NCI-H2107 (cell line): ENCODE measurements at regions not wholly inside any gene's neighbourhood (a gene's known extent, or its start where the extent isn't known, plus 50 kb on each side); places are given as distances from the start of the nearest gene placed in this dataset.

Source experiments
- DNase-seq: peaks from one replicate; lab custom pipeline; 2025; lab: John Stamatoyannopoulos, UW

GRCh38 chr5:110073534-110073933, 383.8 kb downstream of the MAN2A1 start:
- no peak for DNase-seq

- DNase-seq, result no peak
Observed at GRCh38 chr5:110075656-110076055, 385.9 kb downstream of the MAN2A1 start.

DNA sequence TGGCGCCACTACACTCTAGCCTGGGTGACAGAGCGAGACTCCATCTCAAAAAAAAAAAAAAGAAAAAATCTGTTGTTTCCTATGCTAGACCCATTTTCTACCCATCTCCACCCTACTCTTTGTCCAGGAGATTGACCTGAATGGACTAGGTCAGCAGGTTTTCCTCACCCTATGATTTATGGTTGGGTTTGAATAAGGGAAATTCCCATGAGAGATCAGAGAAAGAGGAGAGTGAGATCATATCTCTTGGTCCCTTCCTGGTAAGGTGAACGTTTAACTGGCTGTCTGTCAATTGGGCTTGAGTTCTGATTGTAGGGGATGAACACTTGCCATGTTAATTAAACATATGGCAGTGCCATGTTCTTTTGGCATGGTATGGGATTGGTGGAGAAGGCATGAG, 387.4 kb downstream of the MAN2A1 start:
- no peak for DNase-seq

- DNase-seq, result no peak
Observed at GRCh38 chr5:110082194-110082593, 392.5 kb downstream of the MAN2A1 start.

- DNase-seq, result no peak
Observed at GRCh38 chr5:110082863-110083262, 393.1 kb downstream of the MAN2A1 start.

- no peak for DNase-seq
Observed at GRCh38 chr5:110085826-110086225, 396.1 kb downstream of the MAN2A1 start.

DNA sequence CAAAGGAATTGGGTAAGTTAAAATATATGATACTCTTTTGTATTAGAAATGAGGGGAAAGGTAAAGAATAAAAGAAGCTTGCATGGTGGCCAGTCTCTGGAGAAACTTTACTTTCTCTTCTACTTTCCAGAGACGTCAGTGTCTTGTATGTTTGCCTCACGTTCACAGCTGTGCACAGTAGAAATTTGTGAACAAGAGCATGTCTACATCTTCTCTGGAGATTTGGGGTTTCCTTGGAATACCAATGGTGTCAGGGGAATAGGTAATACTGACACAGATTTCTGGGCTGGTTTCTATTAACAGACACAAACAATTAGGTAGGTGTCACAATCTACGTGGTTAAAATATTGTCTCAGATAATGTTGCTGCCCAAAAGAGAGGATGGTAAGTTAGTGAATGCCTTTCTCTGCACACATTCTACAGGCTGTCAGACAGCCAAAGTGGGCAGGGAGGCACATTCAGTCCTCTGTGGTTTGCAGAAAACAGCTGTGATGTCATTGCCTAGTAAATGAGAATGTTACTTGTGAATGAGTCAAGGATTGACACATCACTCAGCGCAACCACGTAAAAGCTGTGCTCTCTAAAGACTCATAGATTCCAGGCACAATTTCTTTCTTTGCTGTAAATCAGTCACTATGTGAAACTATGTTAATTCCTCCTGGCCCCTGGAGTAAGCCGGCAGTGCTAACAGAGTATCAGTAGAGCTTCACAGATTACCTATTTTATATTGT, 397.1 kb downstream of the MAN2A1 start:
- DNase-seq, result no peak

- no peak for DNase-seq
Observed at GRCh38 chr5:110087829-110088228, 398.1 kb downstream of the MAN2A1 start.

DNA sequence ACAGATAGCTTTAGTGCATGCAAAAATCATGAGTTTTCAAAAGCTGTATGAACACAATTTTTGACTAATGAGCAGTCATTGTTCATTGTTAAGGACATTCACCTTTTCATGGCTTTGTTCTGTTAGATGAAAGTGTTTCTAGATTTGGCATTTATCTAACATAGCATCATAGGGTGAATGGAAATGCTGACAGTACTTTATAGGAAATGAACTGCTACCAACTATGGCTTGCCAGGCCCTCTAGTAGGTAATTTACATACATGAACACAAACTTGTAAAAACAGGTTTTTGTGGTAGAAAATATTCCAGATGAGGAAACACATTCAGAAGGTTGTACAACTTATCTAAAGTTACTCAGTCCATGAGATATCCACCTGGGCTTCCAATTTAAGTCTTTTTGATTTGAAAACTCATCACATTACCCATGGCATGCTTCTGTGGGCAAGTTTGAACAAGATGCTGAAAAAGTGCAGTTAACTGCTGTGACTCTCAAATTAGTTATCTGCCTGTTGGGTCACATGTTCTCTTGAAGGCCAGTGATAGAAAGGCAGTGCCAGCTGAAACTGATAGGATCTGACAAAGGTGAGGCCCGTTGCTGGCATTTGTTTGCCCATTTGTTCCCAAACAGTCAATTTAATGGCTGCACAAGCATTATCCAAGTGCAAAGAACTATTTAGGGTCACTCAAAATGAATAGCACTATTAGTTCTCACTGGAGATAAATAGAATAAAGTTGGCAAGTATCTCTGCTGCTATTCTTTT, 399.1 kb downstream of the MAN2A1 start:
- DNase-seq, result no peak

DNA sequence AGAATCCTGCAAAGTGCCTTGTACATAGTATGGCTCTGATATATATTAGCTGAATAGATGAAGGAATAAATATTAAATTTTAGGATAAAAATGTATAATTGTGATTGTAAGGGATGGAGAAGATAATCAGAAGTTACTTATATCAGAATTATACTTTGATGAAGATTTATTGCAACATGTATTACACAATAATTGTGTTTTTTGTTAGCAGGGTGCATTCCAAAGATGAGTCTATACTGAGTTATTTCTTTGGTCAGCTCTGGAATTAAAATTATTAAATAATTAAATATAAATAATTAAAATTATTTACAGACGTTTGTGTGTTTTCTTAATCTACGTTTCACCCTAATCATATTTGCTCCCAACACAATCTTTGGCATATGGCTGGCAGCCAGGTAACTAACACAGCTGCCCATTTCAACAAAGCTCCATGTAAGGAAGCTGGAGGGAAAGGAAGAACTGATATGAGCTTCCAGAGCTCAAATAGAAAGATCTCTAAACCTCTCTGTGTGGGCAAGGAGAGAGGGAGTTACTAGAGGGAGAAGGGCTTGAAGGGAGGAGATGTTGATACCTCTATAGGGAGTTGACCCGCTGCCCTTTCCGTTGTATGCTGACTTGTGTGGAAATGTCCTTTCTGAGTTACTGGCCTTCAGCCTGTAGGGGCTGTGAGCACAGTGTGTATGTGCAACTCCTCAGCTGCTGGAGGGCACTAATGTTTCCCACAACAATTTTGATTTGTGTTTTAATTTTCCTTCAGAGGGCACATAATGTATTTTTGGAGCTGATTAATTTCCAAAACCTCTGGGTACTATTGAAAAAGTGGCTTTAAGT, 403.4 kb downstream of the MAN2A1 start:
- no peak for DNase-seq

- DNase-seq, result no peak
Observed at GRCh38 chr5:110094109-110094508, 404.4 kb downstream of the MAN2A1 start.

DNA sequence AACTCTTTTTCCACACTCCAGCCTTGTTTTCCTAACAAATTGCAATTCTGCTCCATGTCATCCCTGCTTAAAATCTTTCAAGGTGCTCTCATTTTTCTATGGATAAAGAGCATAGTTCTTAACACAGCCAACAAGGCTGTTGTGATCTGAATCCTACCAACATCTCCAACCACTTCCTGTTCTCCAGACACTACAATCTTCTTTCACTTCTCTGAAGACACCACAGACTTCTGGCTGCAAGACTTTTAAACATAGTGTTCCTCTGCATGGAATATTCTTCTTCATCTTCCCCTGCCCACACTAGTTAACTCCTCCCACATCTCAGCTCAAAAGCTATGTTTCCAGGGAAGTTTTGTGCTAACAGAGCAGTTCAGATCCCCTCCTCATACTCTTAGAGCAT, 404.8 kb downstream of the MAN2A1 start:
- DNase-seq, result no peak

DNA sequence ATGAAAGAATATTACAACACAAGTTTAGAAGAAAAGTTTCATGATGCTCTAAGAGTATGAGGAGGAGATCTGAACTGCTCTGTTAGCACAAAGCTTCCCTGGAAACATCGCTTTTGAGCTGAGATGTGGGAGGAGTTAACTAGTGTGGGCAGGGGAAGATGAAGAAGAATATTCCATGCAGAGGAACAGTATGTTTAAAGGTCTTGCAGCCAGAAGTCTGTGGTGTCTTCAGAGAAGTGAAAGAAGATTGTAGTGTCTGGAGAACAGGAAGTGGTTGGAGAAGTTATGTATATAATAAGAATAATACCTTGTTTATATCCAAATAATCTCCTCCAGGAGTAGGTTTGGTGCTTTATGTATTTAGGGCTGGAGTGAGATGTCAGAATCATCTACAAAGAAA, 406.7 kb downstream of the MAN2A1 start:
- no peak for DNase-seq

DNA sequence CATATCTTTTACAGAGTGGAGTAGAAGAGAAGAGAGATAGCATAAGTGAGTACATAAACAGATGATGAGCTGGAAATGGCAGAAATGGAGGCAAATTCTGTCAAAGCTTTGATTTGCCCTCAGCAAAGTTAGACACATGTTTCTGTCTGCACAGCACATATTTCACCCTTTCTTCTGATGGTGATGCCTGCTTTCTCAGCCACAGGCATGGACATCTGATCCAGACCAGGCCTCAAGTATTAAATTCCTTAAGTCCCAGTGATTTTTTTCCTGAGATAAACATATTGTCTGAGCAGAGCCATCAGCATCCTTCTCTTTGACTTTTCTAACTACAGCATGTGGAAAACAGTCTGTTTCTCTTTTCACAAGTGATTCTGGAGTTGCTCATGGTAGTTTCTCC, 409.8 kb downstream of the MAN2A1 start:
- DNase-seq, result no peak

DNA sequence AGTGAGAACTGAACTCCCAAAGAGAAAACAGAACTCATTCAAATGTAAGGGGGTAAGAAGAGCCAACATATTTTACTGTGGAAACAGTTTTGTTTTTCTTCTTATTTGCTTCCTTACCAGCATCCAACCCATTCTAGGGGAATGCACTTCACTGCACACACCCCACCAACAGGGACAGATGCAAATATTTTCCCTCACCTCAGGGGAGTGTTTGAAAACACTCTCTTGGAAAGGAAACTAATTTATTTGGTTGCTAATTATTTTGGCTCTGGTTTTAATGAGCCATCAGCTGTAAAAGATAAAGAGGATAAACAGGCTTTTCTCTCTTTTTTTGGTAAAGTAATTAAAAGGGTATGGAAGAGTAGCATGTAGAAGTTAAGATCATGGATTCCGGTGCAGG, 413.4 kb downstream of the MAN2A1 start:
- no peak for DNase-seq

DNA sequence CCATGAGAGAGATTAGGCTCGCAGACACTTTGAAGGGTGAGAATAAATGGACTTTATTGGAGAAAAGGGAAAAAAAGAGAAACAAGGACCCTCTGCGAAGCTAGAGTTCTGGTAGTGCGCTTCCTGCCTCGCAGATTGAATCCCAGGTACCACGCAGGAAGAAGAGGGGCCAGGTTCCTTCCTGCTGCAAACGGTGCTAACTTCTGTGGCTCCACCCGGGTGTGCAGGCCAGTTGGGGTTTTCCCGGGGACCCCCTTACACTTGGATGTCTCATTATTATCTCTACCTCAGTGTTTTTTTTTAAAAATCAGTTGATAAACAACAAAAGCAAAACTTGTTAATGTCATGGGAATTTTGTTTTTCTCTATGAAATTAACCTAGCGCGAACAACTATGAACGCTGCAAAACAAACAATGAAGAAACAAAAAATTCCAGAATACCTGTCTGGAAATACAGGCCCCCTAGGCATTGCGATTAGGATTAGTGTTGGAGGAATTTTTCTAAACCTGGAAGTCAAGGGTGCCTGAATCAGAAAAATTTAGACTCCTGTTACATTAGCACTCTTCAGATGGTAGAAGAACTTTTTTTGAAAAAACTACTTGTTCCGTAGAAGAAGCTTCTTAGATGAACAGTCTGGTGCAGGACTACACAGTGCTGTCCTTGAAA, 414.5 kb downstream of the MAN2A1 start:
- DNase-seq, result no peak

GRCh38 chr5:110104726-110105669, 415.3 kb downstream of the MAN2A1 start:
- no peak for DNase-seq

- DNase-seq, result no peak
Observed at GRCh38 chr5:110105692-110106091, 416.0 kb downstream of the MAN2A1 start.

DNA sequence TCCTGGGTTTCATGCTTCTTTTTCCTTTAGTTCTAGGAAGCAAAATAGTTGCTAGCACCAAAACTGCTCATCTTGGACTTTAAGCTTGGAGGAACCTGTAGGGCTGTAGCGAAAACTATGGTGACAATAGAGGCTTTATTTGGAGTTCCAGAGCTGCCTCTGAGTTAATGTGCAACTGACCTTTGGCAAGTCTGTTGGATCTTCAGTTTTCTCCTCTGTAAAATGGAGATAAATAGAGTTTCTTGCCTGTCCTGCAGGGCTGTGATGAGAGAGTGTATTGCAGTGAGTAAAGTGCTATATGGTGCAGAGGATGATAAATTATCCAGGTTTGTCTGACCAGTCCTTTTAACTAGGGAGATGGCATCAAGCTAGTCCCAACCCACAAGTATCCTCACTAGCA, 417.0 kb downstream of the MAN2A1 start:
- DNase-seq, result no peak

- DNase-seq, result no peak
Observed at GRCh38 chr5:110108520-110108919, 418.8 kb downstream of the MAN2A1 start.

DNA sequence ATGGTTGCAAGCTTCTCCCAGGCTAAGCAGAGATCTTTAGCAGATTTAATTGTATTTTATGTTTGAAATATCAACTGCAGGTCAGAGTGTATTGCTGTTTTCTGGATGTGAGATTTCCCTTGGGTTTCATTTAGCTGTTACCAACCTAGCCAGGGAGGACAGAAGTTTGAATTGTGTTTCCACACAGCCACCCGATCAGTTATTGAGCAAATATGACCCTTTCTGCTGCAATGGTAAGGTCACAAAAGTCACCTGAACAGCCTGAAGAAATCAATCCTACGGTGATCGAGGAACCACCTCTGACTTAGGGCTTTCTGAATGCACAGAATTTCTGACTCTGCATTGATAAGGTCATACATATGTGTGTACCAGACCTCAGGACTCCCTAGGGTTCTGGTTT, 419.9 kb downstream of the MAN2A1 start:
- DNase-seq, result no peak
